ENCODE measurements at regions not wholly inside any gene's neighbourhood (a gene's known extent, or its start where the extent isn't known, plus 50 kb on each side); places are given as distances from the start of the nearest gene placed in this dataset.

- TF ChIP-seq, protein P1, sequence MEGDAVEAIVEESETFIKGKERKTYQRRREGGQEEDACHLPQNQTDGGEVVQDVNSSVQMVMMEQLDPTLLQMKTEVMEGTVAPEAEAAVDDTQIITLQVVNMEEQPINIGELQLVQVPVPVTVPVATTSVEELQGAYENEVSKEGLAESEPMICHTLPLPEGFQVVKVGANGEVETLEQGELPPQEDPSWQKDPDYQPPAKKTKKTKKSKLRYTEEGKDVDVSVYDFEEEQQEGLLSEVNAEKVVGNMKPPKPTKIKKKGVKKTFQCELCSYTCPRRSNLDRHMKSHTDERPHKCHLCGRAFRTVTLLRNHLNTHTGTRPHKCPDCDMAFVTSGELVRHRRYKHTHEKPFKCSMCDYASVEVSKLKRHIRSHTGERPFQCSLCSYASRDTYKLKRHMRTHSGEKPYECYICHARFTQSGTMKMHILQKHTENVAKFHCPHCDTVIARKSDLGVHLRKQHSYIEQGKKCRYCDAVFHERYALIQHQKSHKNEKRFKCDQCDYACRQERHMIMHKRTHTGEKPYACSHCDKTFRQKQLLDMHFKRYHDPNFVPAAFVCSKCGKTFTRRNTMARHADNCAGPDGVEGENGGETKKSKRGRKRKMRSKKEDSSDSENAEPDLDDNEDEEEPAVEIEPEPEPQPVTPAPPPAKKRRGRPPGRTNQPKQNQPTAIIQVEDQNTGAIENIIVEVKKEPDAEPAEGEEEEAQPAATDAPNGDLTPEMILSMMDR (IDR thresholded peaks at IDR 0.05; ENCODE audit: low read depth, low read length), result no peak
- TF ChIP-seq MYC (IDR thresholded peaks at IDR 0.05; ENCODE audit: low read depth, low read length) (no peak), POLR2A (IDR thresholded peaks at IDR 0.05; ENCODE audit: extremely low read depth, insufficient read length) (no peak)
- TF ChIP-seq, protein P2, sequence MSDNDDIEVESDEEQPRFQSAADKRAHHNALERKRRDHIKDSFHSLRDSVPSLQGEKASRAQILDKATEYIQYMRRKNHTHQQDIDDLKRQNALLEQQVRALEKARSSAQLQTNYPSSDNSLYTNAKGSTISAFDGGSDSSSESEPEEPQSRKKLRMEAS (IDR thresholded peaks at IDR 0.05; ENCODE audit: low read depth, low read length), result no peak
These were observed 319.5 kb upstream of the CA10 start for GRCh38 chr17:52477824-52478699.
